Fibroblast of lung (primary cell): ENCODE measurements at regions not wholly inside any gene's neighbourhood (a gene's known extent, or its start where the extent isn't known, plus 50 kb on each side); places are given as distances from the start of the nearest gene placed in this dataset.

ENCODE experiments used
- EZH2 ChIP-seq: IDR thresholded peaks from 2 replicates; pipeline ENCODE4 v1.5.1; 2012; ENCODE audit warnings: low read length, control low read depth, mild to moderate bottlenecking; ENCODE audit errors: missing control alignments
- TF ChIP-seq, protein P1 (sequence below), 2 donors: IDR thresholded peaks in 1 of 2; conservative IDR thresholded peaks in 1 of 2; 1 replicate in 1 of 2; 2 replicates in 1 of 2; pipeline ENCODE4 v1.5.1; 2011 to 2012; ENCODE audit warnings: low read length in 2 of 2, control low read depth in 1 of 2, inconsistent platforms in 1 of 2, low read depth in 1 of 2, mild to moderate bottlenecking in 1 of 2

DNA sequence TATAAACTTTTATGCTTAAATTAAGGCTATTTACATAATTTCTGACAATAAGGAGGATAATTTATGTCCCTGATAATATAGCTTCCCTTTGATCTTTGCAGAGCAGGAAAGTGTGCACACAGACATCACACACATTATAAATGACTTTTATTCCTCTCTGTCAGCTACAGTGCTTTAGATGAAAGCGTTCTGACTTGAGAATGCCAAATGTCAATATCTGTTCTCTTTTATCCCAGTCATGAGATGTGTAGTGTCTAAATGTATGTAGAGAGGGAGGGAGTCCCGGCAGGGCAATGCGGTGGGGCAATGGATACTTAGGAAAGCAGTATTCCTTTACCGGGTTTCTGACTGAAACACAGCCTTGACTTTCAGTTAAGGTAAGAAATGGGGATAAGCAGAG, 225.4 kb upstream of the CHORDC1 start:
- TF ChIP-seq, protein P1, sequence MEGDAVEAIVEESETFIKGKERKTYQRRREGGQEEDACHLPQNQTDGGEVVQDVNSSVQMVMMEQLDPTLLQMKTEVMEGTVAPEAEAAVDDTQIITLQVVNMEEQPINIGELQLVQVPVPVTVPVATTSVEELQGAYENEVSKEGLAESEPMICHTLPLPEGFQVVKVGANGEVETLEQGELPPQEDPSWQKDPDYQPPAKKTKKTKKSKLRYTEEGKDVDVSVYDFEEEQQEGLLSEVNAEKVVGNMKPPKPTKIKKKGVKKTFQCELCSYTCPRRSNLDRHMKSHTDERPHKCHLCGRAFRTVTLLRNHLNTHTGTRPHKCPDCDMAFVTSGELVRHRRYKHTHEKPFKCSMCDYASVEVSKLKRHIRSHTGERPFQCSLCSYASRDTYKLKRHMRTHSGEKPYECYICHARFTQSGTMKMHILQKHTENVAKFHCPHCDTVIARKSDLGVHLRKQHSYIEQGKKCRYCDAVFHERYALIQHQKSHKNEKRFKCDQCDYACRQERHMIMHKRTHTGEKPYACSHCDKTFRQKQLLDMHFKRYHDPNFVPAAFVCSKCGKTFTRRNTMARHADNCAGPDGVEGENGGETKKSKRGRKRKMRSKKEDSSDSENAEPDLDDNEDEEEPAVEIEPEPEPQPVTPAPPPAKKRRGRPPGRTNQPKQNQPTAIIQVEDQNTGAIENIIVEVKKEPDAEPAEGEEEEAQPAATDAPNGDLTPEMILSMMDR (conservative IDR thresholded peaks at IDR 0.05 in 1 of 2, IDR thresholded peaks at IDR 0.05 in 1 of 2; ENCODE audit: low read depth in 1 of 2, low read length in 2 of 2) = no peak
- no peak for TF ChIP-seq EZH2
